AG04450 (cell line): ENCODE measurements at regions not wholly inside any gene's neighbourhood (a gene's known extent, or its start where the extent isn't known, plus 50 kb on each side); places are given as distances from the start of the nearest gene placed in this dataset.

Source experiments
- CTCF ChIA-PET: fragments of 300-600, 350-600 bp; formaldehyde crosslinking; extraction: SDS; loops from one replicate; lab custom pipeline; 2022; ENCODE audit warnings: antibody characterized with exemption, inconsistent platforms; lab: Charles Lee
- POLR2A ChIA-PET: fragments of 350-600 bp; formaldehyde crosslinking; extraction: SDS; loops from one replicate; lab custom pipeline; 2021; ENCODE audit warnings: antibody characterized with exemption, inconsistent platforms; lab: Yijun Ruan, JAX
- DNase-seq: peaks from one replicate; pipeline ENCODE4 v3.0.0-alpha.2; 2011; ENCODE audit warnings: low read depth, low spot score
- H3K27ac ChIP-seq: one replicate; pipeline ENCODE4 v1.5.1; 2012; ENCODE audit warnings: low read depth, low read length, control low read depth
- H3K27me3 ChIP-seq: one replicate; pipeline ENCODE4 v1.6.0; 2012; ENCODE audit warnings: low read length; ENCODE audit not compliant: control insufficient read depth, insufficient read depth
- H3K4me3 ChIP-seq: 2 replicates; pipeline ENCODE4 v1.5.1; 2011; ENCODE audit warnings: mild to moderate bottlenecking, low read depth, low read length, control low read depth
- H3K9me3 ChIP-seq: 2 replicates; pipeline ENCODE4 v1.5.1; 2012; ENCODE audit warnings: low read length; ENCODE audit not compliant: control insufficient read depth, insufficient read depth
- TF ChIP-seq, protein P1 (sequence below): IDR thresholded peaks from 2 replicates; pipeline ENCODE4 v1.5.1; 2011; ENCODE audit warnings: low read depth, low read length, control low read depth, inconsistent platforms

DNA sequence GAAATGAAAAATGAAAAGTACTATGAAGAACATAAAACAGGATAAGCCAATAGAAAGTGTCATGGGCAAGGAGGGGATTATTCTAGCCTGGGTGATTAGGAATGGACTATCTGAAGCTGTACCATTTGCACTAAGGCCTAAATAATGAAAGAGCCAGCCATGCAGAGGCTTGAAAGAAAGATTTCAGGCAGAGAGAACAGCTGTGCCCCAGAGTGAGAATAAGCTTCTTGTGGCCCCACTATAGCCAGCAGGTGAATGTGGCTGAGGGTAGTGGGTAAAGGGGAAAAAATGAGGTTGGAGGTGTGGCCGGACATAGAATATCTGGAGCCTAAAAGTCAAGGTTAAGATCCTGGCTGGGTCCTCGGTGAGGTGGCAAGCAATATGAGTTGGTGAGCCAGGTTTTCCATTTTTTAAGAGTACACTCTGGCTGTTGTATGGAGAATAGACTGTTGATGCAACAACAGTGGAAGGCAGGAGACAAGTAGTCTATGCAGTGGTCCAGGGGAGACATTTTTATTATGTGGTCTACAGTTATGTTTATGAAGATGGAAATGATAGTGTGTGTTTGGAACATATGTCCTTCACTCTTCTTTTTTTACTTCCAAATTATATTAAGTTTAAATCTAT, 135.2 kb upstream of the SETBP1 start:
- Histone ChIP-seq H3K27ac (no peak overlapping the region), H3K9me3 (no peaks in the 10 kb centered on the region), H3K27me3 (no peaks in the 10 kb centered on the region), H3K4me3 (no peak overlapping the region)
- no peak for DNase-seq
- ChIA-PET CTCF (no interaction called here), POLR2A (no interaction called here)
- TF ChIP-seq, protein P1, sequence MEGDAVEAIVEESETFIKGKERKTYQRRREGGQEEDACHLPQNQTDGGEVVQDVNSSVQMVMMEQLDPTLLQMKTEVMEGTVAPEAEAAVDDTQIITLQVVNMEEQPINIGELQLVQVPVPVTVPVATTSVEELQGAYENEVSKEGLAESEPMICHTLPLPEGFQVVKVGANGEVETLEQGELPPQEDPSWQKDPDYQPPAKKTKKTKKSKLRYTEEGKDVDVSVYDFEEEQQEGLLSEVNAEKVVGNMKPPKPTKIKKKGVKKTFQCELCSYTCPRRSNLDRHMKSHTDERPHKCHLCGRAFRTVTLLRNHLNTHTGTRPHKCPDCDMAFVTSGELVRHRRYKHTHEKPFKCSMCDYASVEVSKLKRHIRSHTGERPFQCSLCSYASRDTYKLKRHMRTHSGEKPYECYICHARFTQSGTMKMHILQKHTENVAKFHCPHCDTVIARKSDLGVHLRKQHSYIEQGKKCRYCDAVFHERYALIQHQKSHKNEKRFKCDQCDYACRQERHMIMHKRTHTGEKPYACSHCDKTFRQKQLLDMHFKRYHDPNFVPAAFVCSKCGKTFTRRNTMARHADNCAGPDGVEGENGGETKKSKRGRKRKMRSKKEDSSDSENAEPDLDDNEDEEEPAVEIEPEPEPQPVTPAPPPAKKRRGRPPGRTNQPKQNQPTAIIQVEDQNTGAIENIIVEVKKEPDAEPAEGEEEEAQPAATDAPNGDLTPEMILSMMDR, result no peak

- no peak for DNase-seq
- ChIA-PET POLR2A (no interaction called here), CTCF (interaction anchor here (0.6 kb wide), 1 partner anchor 133 kb away, joined by 3 read pairs; no protein-coding TSS in a partner anchor)
- H3K27me3 ChIP-seq, result no peaks in the 10 kb centered on the region
- TF ChIP-seq, protein P1, result no peak
- no peak overlapping the region for H3K4me3 ChIP-seq
- no peaks in the 10 kb centered on the region for H3K9me3 ChIP-seq
- H3K27ac ChIP-seq, result no peak overlapping the region
Measured at GRCh38 chr18:44546954-44547353, 133.7 kb upstream of the SETBP1 start.

DNA sequence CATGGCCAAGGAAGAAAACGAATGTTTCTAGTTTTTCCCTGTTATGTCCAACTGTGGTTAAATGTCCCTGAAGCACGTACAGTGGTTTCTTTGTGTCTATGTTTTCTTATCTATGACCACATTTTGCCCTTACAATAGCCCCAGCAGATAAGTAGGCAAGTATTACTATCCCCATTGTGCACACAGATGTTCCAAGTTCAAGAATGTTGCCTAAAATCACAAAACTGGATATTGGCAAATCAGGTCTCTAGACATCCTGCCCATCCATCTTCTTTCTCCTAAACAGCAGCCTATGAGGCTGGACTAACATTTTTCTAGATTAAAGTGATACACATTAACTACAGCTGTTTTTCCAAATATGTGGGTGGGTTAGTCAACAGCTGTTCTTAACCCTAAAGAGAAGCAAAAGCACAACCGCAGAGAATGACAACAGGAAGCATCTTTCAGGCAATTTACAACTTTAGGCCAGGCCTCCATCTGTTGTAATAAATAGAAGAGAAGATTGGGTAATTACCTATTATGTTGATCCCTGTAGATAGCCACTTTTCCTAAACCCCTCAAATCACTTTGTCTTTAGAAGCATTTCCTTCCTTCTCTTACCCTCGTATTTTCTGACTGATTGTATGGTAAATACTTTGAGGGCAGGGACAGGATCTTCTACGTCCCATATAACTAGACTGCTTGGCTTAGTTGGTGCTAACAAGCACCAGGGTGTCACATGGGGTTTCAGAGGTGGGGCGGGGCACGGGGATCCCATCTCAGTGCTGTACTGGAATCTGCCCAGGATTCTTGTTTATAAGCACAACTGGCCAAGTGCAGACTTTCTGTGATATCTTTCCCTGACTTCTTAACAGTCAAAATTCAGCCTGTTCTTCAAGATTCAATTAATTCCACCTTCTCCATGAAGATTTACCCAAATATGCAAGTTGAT, 132.1 kb upstream of the SETBP1 start:
- Histone ChIP-seq H3K4me3 (no peak overlapping the region), H3K9me3 (no peaks in the 10 kb centered on the region), H3K27me3 (no peaks in the 10 kb centered on the region), H3K27ac (no peak overlapping the region)
- CTCF ChIA-PET, result no interaction called here
- POLR2A ChIA-PET, result no interaction called here
- no peak for DNase-seq
- TF ChIP-seq, protein P1, result no peak

DNA sequence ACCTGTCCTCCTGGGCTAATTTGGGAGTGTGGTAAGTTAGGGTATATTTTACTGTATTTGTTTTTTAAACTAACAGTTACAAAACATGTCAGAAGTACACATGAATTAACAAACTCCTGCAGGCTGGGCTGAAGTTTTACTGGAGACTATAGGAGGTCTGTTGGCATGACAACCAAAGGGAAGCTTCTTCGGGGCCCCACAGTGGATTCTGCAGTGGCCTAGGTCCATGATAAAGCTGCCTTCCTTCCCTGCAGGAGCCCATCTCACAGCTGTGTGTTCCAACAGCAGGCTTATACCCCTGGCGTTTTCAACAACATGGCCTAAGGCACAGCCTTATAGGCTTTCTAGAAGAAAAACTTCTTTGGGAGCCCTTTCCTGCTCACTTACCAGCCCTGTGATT, 128.0 kb upstream of the SETBP1 start:
- Histone ChIP-seq H3K9me3 (no peaks in the 10 kb centered on the region), H3K27me3 (no peaks in the 10 kb centered on the region), H3K27ac (no peak overlapping the region), H3K4me3 (no peak overlapping the region)
- no peak for DNase-seq
- ChIA-PET POLR2A (no interaction called here), CTCF (no interaction called here)
- TF ChIP-seq, protein P1, result no peak

DNA sequence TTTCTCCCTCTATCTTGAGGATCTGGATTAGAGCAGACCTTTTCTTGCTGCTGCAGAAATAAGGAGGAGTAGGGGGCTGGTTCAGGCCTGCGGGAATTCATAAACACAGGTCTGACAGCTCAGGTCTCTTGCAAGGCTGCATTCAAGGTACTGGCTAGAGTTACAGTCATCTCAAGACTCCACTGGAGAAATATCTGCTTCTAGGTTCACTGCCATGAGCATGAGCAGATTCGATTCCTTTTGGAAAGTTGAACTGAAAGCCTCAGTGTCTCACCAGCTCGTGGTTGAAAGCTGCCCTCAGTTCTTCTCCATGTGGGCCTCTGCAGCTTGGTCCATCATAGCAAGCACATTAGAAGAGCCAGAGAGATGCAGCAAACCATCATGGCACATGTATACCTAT, 124.4 kb upstream of the SETBP1 start:
- Histone ChIP-seq H3K27ac (no peak overlapping the region), H3K27me3 (no peaks in the 10 kb centered on the region), H3K4me3 (no peak overlapping the region), H3K9me3 (no peaks in the 10 kb centered on the region)
- POLR2A ChIA-PET, result no interaction called here
- DNase-seq, result no peak
- CTCF ChIA-PET, result no interaction called here
- TF ChIP-seq, protein P1, result no peak
